SU-DHL-6 (cell line): ENCODE measurements at regions not wholly inside any gene's neighbourhood (a gene's known extent, or its start where the extent isn't known, plus 50 kb on each side); places are given as distances from the start of the nearest gene placed in this dataset.

Experiments
- H2AFZ ChIP-seq: fragments of 200-600 bp; sonication (generic); 2 replicates; pipeline ENCODE4 v1.6.1; 2014; ENCODE audit warnings: low read depth, mild to moderate bottlenecking, moderate library complexity, mixed read lengths, antibody characterized with exemption, low read length; ENCODE audit not compliant: severe bottlenecking
- H3F3A ChIP-seq: fragments of 200-600 bp; shearing (Covaris generic); 2 replicates; pipeline ENCODE4 v1.6.0; 2016; ENCODE audit warnings: antibody characterized with exemption, mild to moderate bottlenecking; ENCODE audit not compliant: insufficient read depth
- H3K27ac ChIP-seq: fragments of 200-600 bp; sonication (generic); 2 replicates; pipeline ENCODE4 v1.5.1; 2016; ENCODE audit warnings: low read depth, mild to moderate bottlenecking, low read length, moderate library complexity, mixed read lengths
- H3K27me3 ChIP-seq: fragments of 200-600 bp; sonication (generic), shearing (Covaris generic); 2 replicates; pipeline ENCODE4 v1.6.0; 2014; ENCODE audit warnings: mild to moderate bottlenecking, low read length
- H3K36me3 ChIP-seq: fragments of 200-600 bp; sonication (generic); 2 replicates; pipeline ENCODE4 v1.6.1; 2014; ENCODE audit warnings: mild to moderate bottlenecking, low read length, mixed read lengths
- H3K4me2 ChIP-seq: fragments of 300-600, 200-600 bp; shearing (Covaris generic), sonication (generic); 2 replicates; pipeline ENCODE4 v1.6.0; 2014; ENCODE audit warnings: low read length, low read depth, mild to moderate bottlenecking; ENCODE audit not compliant: poor library complexity, severe bottlenecking
- H3K4me3 ChIP-seq: fragments of 200-600 bp; sonication (generic); 2 replicates; pipeline ENCODE4 v1.5.1; 2014; ENCODE audit warnings: antibody characterized with exemption, low read length, mild to moderate bottlenecking, mixed read lengths; ENCODE audit not compliant: insufficient read depth, poor library complexity, severe bottlenecking
- H3K79me2 ChIP-seq: fragments of 200-600 bp; sonication (generic); 2 replicates; pipeline ENCODE4 v1.6.1; 2014; ENCODE audit warnings: mild to moderate bottlenecking, low read length, moderate library complexity; ENCODE audit not compliant: insufficient read depth
- H3K9ac ChIP-seq: fragments of 200-600 bp; sonication (generic); 2 replicates; pipeline ENCODE4 v1.7.0; 2014; ENCODE audit warnings: mild to moderate bottlenecking, low read length
- H3K9me2 ChIP-seq: fragments of 200-600 bp; sonication (generic); replicated peaks from 2 replicates; pipeline ENCODE4 v1.6.1; 2014; ENCODE audit warnings: low read length; ENCODE audit not compliant: insufficient read depth
- H3K9me3 ChIP-seq: fragments of 200-600 bp; sonication (generic); 2 replicates; pipeline ENCODE4 v1.6.1; 2014; ENCODE audit warnings: low read length, mixed read lengths; ENCODE audit not compliant: insufficient read depth
- H4K20me1 ChIP-seq: fragments of 200-600 bp; sonication (generic); 2 replicates; pipeline ENCODE4 v1.6.1; 2014; ENCODE audit warnings: low read depth, mild to moderate bottlenecking, antibody characterized with exemption, low read length, moderate library complexity, mixed read lengths
- EZH2phosphoT487 ChIP-seq: fragments of 200-600 bp; sonication (generic), shearing (Covaris generic); conservative IDR thresholded peaks from 2 replicates; pipeline ENCODE4 v1.6.1; 2018; ENCODE audit warnings: mild to moderate bottlenecking, antibody characterized with exemption, low read length, moderate library complexity, mixed read lengths
- TF ChIP-seq, protein P1 (sequence below): fragments of 200-600 bp; sonication (generic); IDR thresholded peaks from one replicate; pipeline ENCODE4 v1.5.1; 2017; ENCODE audit warnings: antibody characterized with exemption, mild to moderate bottlenecking, low read length, moderate library complexity; ENCODE audit not compliant: insufficient read depth, poor library complexity, severe bottlenecking

DNA sequence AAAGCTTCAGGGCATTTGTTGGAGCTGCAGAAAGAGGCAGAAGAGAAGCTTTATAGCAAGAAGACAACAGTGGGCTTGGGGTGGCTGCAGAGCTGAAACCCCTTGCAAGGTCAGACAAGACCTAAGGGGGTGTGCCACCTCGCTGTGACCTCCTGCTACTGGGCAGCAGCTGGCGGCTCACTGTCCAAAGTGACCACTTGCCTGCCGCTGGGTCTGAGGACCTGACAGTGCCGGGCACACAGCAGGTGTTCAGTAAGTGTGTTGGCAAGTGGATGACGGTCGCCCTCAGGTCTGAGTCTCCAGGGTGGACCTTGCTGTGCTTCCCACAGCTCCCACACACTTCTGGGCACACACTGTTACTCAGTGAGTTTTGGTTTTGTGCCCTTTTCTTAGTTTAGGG is 336.5 kb downstream of the C16orf95 start:
- no peaks in the 10 kb centered on the region for H4K20me1 ChIP-seq
- no peak for TF ChIP-seq EZH2phosphoT487
- TF ChIP-seq, protein P1, sequence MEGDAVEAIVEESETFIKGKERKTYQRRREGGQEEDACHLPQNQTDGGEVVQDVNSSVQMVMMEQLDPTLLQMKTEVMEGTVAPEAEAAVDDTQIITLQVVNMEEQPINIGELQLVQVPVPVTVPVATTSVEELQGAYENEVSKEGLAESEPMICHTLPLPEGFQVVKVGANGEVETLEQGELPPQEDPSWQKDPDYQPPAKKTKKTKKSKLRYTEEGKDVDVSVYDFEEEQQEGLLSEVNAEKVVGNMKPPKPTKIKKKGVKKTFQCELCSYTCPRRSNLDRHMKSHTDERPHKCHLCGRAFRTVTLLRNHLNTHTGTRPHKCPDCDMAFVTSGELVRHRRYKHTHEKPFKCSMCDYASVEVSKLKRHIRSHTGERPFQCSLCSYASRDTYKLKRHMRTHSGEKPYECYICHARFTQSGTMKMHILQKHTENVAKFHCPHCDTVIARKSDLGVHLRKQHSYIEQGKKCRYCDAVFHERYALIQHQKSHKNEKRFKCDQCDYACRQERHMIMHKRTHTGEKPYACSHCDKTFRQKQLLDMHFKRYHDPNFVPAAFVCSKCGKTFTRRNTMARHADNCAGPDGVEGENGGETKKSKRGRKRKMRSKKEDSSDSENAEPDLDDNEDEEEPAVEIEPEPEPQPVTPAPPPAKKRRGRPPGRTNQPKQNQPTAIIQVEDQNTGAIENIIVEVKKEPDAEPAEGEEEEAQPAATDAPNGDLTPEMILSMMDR = no peak
- no peaks in the 10 kb centered on the region for H3K79me2 ChIP-seq
- H3K27me3 ChIP-seq = no peaks in the 10 kb centered on the region
- H3K9me3 ChIP-seq = no peaks in the 10 kb centered on the region
- H3K27ac ChIP-seq = no peak overlapping the region
- H3K9ac ChIP-seq = no peak overlapping the region
- H3K4me3 ChIP-seq = no peak overlapping the region
- no peaks in the 10 kb centered on the region for H3K9me2 ChIP-seq
- no peaks in the 10 kb centered on the region for H3F3A ChIP-seq
- H2AFZ ChIP-seq = no peak overlapping the region
- H3K4me2 ChIP-seq = no peak overlapping the region
- no peaks in the 10 kb centered on the region for H3K36me3 ChIP-seq

DNA sequence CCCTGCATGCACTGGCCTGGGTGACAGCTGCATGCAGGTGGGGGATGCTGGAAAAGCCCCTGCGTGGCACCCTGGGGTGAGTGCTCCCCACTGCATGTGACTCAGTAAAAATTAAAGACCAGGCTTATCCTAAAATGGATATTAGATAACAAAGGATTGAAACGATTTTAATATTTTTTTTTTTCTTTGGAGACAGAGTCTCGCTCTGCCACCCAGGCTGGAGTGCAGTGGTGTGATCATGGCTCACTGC is 334.9 kb downstream of the C16orf95 start:
- Histone ChIP-seq H3K27ac (no peak overlapping the region), H3K9me2 (no peaks in the 10 kb centered on the region), H3K79me2 (no peaks in the 10 kb centered on the region), H2AFZ (no peak overlapping the region), H3K9me3 (no peaks in the 10 kb centered on the region), H3K4me3 (no peak overlapping the region), H4K20me1 (no peaks in the 10 kb centered on the region), H3K27me3 (no peaks in the 10 kb centered on the region), H3K36me3 (no peaks in the 10 kb centered on the region), H3K4me2 (no peak overlapping the region), H3K9ac (no peak overlapping the region), H3F3A (no peaks in the 10 kb centered on the region)
- TF ChIP-seq, protein P1 = no peak
- TF ChIP-seq EZH2phosphoT487 = no peak

- Histone ChIP-seq H3K9me3 (no peaks in the 10 kb centered on the region), H4K20me1 (no peaks in the 10 kb centered on the region), H3K27me3 (no peaks in the 10 kb centered on the region), H3K79me2 (no peaks in the 10 kb centered on the region), H3K36me3 (no peaks in the 10 kb centered on the region), H3K4me3 (no peak overlapping the region), H3K9ac (no peak overlapping the region), H3K4me2 (no peak overlapping the region), H2AFZ (no peak overlapping the region), H3F3A (no peaks in the 10 kb centered on the region), H3K9me2 (no peaks in the 10 kb centered on the region), H3K27ac (no peak overlapping the region)
- TF ChIP-seq EZH2phosphoT487 = no peak
- TF ChIP-seq, protein P1 = no peak
Measured at GRCh38 chr16:86982912-86983311, 334.3 kb downstream of the C16orf95 start.

DNA sequence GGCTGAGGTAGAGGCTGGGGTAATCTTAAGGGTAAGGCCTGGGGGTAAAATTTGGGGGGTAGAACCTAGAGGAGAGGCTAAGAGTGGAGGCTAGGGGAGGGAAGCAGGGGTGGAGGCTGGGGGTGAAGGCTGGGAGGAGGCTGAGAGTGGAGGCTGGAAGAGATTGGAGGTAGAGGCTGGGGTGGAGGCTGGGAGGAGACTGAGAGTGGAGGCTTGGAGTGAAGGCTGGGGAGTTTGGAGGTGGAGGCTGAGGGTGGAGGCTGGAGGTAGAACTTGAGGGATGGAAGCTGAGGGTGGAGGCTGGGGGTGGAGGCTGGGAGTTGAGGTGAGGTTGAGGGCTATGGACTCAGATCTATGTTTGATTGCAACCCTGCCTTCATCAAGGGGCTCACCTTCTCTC is 333.6 kb downstream of the C16orf95 start:
- Histone ChIP-seq H3K9me3 (no peaks in the 10 kb centered on the region), H3K27me3 (no peaks in the 10 kb centered on the region)

More for the DNA sequence above, 333.6 kb downstream of the C16orf95 start:
- H3F3A ChIP-seq = no peaks in the 10 kb centered on the region
- TF ChIP-seq, protein P1 = no peak
- TF ChIP-seq EZH2phosphoT487 = no peak
- no peak overlapping the region for H3K4me3 ChIP-seq
- no peak overlapping the region for H3K4me2 ChIP-seq
- no peaks in the 10 kb centered on the region for H3K36me3 ChIP-seq
- H3K9ac ChIP-seq = no peak overlapping the region
- no peaks in the 10 kb centered on the region for H3K79me2 ChIP-seq
- no peaks in the 10 kb centered on the region for H4K20me1 ChIP-seq
- H3K27ac ChIP-seq = no peak overlapping the region
- no peak overlapping the region for H2AFZ ChIP-seq
- H3K9me2 ChIP-seq = no peaks in the 10 kb centered on the region
